ENCODE measurements at regions not wholly inside any gene's neighbourhood (a gene's known extent, or its start where the extent isn't known, plus 50 kb on each side); places are given as distances from the start of the nearest gene placed in this dataset.
A peak's percentile ranks its signal among the peaks of the same experiment; 100 is the strongest.

DNA sequence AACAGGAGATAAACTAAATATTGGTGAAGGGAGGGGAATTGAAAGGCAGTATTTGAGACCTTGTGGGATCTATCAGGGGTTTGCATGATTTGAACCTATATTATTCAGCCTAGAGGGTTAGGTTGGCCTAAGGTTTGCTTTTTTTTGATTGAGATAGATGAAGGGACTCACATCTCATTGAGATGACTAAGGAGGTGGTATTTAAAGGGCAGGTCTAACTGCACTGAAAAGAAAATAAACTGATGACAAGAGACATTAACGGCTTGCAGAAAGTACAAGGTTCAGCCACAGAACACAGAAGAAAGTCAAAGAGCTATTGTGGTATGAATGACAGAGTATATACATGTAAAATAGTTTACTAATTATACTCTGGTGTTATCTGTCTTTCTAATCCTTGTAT is 412.7 kb downstream of the CDH10 start:
- Histone ChIP-seq H3F3A (ENCODE audit: insufficient read depth, low read length, poor library complexity, severe bottlenecking) (no peaks in the 10 kb centered on the region), H3K9me2 (ENCODE audit: insufficient read depth, low read length) (no peaks in the 10 kb centered on the region), H4K20me1 (ENCODE audit: insufficient read depth) (no peaks in the 10 kb centered on the region), H3K9ac (ENCODE audit: low read length) (no peak overlapping the region), H3K9me3 (ENCODE audit: low read length) (no peaks in the 10 kb centered on the region), H3K27me3 (ENCODE audit: insufficient read depth, low read depth, low read length) (no peaks in the 10 kb centered on the region), H3K27ac (ENCODE audit: low read length) (no peak overlapping the region), H3K4me2 (ENCODE audit: low read length) (no peak overlapping the region), H2AFZ (ENCODE audit: low read depth, low read length) (no peak overlapping the region), H3K36me3 (ENCODE audit: insufficient read depth, low read length) (no peaks in the 10 kb centered on the region), H3K79me2 (replicated peaks; ENCODE audit: insufficient read depth, low read length) (no peaks in the 10 kb centered on the region), H3K4me3 (ENCODE audit: low read length) (no peak overlapping the region)
- TF ChIP-seq RAD21 (conservative IDR thresholded peaks at IDR 0.05) (no peak), SMC3 (conservative IDR thresholded peaks at IDR 0.05; ENCODE audit: poor library complexity) (no peak), EZH2 (IDR thresholded peaks at IDR 0.05; ENCODE audit: borderline replicate concordance, insufficient read depth, low read length, poor library complexity, severe bottlenecking) (no peak), POLR2AphosphoS5 (IDR thresholded peaks at IDR 0.05) (no peak), EP300 (conservative IDR thresholded peaks at IDR 0.05; ENCODE audit: poor library complexity, severe bottlenecking) (no peak), MXI1 (conservative IDR thresholded peaks at IDR 0.05; ENCODE audit: poor library complexity, severe bottlenecking) (no peak), REST (IDR thresholded peaks at IDR 0.05; ENCODE audit: borderline replicate concordance) (no peak), CTCF (IDR thresholded peaks at IDR 0.05; ENCODE audit: poor library complexity, severe bottlenecking) (no peak), TAF1 (IDR thresholded peaks at IDR 0.05; ENCODE audit: low read depth) (no peak)

GRCh38 chr5:24232929-24233498 is 411.8 kb downstream of the CDH10 start:
- Histone ChIP-seq H2AFZ (ENCODE audit: low read depth, low read length) (no peak overlapping the region), H3K79me2 (replicated peaks; ENCODE audit: insufficient read depth, low read length) (no peaks in the 10 kb centered on the region), H3K4me2 (ENCODE audit: low read length) (no peak overlapping the region), H3K9me2 (ENCODE audit: insufficient read depth, low read length) (no peaks in the 10 kb centered on the region), H3F3A (ENCODE audit: insufficient read depth, low read length, poor library complexity, severe bottlenecking) (no peaks in the 10 kb centered on the region), H3K27me3 (ENCODE audit: insufficient read depth, low read depth, low read length) (no peaks in the 10 kb centered on the region), H3K9ac (ENCODE audit: low read length) (no peak overlapping the region), H3K9me3 (ENCODE audit: low read length) (no peaks in the 10 kb centered on the region), H4K20me1 (ENCODE audit: insufficient read depth) (no peaks in the 10 kb centered on the region), H3K4me3 (ENCODE audit: low read length) (no peak overlapping the region), H3K27ac (ENCODE audit: low read length) (no peak overlapping the region), H3K36me3 (ENCODE audit: insufficient read depth, low read length) (no peaks in the 10 kb centered on the region)
- TF ChIP-seq EP300 (conservative IDR thresholded peaks at IDR 0.05; ENCODE audit: poor library complexity, severe bottlenecking) (no peak), RAD21 (conservative IDR thresholded peaks at IDR 0.05) (peak; percentile 91), CTCF (IDR thresholded peaks at IDR 0.05; ENCODE audit: poor library complexity, severe bottlenecking) (peak; percentile 84), SMC3 (conservative IDR thresholded peaks at IDR 0.05; ENCODE audit: poor library complexity) (peak; percentile 85)
